HG03457 (cell line): ENCODE measurements at regions not wholly inside any gene's neighbourhood (a gene's known extent, or its start where the extent isn't known, plus 50 kb on each side); places are given as distances from the start of the nearest gene placed in this dataset.

Experiments
- ATAC-seq: cut with Tn5 transposase; IDR thresholded peaks from one replicate; pipeline ENCODE4 v1.9.1; 2021; ENCODE audit warnings: moderate number of reproducible peaks; ENCODE audit not compliant: unreplicated experiment

DNA sequence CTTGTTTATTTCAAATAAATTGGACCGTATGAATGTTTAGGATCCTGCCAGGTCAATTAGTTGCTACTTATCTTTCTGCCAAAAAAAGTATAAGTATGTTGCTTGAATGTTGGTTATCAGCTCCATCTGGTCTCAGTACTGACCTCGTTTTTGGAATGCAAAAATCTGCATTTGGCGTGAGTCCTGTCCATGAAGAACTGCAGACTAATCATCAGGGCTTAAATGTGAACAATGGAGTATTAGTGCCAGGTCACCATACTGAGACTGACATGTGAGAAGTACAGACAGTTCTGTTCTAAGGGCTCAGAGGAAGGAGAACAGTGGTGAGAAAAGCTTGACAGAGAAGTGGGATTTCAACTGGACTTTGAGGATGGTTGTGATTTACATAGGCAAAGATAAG is 393.1 kb upstream of the SLC14A2 start:
- no peak for ATAC-seq

DNA sequence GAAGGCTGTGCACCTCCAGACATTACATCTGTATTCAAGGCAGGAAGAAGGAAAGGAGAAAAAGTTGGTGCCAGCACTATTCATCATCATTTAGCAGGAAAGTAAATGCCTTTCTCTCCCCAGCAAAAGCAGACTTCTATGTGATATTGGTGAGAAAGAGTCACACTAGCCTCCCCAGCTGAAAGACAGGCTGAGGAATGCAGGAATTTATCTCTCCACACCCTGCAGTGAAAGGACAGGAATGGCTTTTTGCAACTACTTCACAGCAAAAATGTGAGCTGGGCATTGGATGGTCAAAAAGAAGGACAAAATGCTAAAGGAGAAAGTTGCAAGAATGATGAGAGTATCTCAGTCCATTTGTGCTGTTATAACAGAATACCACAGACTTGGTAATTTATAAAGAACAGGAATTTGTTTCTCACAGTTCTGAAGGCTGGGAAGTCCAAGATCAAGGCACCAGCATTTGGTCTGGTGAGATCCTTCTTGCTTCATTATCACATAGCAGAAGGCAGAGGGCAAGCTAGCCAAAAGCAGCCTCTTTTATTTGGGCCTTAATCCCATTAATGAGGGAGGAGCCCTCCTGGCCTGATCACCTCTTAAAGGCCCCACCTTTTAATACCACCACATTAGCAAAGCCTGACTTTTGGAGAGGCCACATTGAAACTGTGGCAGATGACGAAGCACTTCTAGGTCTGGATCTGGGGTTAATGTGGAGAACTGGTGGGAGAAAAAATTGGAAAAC is 388.1 kb upstream of the SLC14A2 start:
- ATAC-seq: no peak

GRCh38 chr18:45228796-45229388 is 386.4 kb upstream of the SLC14A2 start:
- no peak for ATAC-seq

- no peak for ATAC-seq
These were observed 383.7 kb upstream of the SLC14A2 start for GRCh38 chr18:45231617-45232016.

DNA sequence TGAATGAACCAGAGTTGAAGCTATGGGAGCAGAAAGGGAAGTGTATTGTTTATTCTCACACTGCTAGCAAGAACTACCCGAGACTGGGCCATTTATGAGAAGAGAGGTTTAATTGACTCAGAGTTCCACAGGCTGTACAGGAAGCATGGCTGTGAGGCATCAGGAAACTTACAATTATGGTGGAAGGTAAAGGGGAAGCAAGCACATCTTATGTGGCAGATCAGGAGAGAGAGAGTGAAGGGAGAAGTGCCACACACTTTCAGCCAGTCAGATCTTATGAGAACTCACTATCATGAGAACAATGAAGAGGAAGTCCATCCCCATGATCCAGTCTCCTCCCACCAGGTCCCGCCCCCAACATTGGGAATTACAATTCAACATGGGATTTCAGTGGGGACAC is 383.2 kb upstream of the SLC14A2 start:
- ATAC-seq: no peak

GRCh38 chr18:45236676-45237075 is 378.6 kb upstream of the SLC14A2 start:
- no peak for ATAC-seq

GRCh38 chr18:45237343-45238098 is 377.8 kb upstream of the SLC14A2 start:
- ATAC-seq: no peak

GRCh38 chr18:45241271-45241670 is 374.0 kb upstream of the SLC14A2 start:
- ATAC-seq: no peak

- ATAC-seq: no peak
These were observed 373.2 kb upstream of the SLC14A2 start for GRCh38 chr18:45241982-45242565.

- no peak for ATAC-seq
These were observed 371.8 kb upstream of the SLC14A2 start for GRCh38 chr18:45243340-45244110.

DNA sequence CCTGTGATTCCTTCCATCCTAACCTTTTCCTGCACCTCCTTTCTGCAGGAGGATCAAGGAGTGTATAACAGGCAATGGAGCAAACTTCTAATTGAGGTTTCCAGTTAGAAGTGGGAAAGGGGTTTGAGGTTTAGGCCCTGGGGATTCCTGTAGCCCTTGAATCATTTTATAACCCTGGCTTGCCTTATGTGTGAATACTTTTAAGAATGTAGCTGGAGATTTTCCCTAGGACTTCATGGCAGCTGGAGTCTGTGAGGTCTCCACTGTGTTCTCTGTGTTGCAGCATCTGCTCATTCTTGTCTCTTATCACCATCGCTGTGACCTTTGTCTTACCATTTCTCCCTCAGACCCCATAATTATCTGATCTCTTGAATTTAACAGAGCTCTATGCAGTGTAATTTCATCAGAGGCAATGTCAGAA is 370.2 kb upstream of the SLC14A2 start:
- ATAC-seq: no peak

- ATAC-seq: no peak
These were observed 366.9 kb upstream of the SLC14A2 start for GRCh38 chr18:45248240-45248903.

GRCh38 chr18:45249246-45249661 is 366.0 kb upstream of the SLC14A2 start:
- no peak for ATAC-seq

DNA sequence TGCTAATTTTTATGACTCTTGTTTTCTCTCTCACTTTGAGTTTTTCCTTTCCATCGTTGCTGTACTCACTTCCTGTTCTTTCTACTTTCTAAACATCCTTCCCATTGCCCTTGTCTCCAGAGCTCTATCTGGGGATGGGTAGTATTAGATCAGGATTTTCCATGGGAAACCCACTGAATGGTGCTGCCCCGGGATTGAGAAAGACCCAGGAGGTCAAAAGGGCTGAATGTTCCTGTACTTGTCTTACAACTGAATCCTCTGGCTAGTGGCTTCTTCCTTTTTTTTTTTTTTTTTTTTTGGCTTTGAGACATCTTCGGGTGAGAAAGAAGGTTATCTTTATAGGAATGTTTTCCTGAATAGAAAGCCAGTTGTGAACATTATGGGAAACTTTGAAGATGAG is 364.8 kb upstream of the SLC14A2 start:
- ATAC-seq: no peak

DNA sequence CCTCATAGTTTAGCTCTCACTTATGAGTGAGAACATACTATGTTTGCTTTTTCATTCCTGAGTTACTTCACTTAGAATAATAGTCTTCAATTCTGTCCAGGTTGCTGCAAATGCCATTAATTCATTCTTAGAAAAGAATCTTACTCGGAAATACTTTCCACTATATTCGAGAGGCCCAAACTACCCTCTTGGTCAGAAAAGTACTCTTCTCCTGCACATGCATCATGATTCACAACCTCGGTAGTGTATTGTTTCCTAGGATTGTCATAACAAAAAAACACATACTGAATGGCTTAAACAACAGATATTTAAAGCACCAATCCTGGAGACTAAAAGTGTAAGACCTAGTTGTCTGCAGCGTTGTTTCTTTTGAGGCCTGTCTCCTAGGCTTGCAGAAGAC is 364.0 kb upstream of the SLC14A2 start:
- no peak for ATAC-seq

- ATAC-seq: no peak
These were observed 362.8 kb upstream of the SLC14A2 start for GRCh38 chr18:45252474-45252873.

- ATAC-seq: no peak
These were observed 362.2 kb upstream of the SLC14A2 start for GRCh38 chr18:45253056-45253565.

DNA sequence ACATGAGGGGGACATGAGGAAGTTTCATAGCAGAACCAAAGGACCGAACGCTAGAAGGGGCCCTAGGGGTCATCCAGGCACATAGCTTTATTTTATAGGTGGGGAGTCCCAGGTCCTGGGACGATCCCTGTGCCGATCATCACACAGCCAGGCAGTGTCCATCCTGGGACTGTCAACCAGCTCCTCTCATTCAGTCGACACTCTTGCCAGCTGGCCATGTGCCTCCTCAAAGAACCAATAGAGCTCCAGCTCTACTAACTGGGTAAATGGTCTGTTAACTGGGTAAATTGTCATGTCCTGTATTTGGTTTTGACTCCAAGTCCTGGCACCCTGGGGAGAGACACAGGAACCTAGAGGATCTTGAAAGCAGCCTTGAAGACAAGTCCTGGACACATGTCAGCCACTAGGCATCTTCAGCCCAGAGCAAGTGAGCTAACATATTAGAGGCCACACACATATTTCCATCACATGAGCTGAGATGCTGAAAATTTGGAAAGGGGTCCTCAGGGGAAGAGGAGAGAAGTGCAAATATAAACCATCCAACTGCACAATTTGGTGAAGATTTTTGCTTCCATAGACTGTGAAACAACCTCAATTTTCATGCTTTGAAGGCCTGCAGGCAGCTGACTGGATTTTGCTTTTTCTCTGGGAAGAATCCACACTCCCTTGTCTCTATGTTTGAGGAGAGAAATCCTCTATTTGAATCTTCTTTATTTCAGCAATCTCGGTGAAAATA is 361.1 kb upstream of the SLC14A2 start:
- no peak for ATAC-seq

DNA sequence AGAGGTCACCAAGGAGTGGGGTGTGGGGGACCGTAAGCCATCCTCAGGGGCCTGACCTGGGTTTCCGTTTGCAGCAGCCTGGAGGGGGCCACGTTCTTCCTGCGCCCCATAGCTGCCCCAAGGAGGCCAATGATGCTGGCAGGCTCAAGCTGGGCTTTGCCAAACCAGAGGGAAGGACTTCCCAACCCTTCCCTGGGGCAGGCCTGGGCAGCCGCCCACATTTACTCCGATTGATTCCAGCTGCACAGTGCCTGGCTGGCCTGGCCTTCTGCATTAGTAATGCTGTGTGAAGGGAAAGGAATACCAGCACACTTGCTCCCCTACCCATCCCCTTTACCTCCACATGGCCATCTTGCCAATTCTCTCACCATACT is 360.6 kb upstream of the SLC14A2 start:
- no peak for ATAC-seq
